ENCODE measurements at regions not wholly inside any gene's neighbourhood (a gene's known extent, or its start where the extent isn't known, plus 50 kb on each side); places are given as distances from the start of the nearest gene placed in this dataset.
"Not testable (repeated sequence)": the region's sequence is repeated elsewhere in the genome, so short reads cannot be mapped to it uniquely, and the experiment has no call there.

DNA sequence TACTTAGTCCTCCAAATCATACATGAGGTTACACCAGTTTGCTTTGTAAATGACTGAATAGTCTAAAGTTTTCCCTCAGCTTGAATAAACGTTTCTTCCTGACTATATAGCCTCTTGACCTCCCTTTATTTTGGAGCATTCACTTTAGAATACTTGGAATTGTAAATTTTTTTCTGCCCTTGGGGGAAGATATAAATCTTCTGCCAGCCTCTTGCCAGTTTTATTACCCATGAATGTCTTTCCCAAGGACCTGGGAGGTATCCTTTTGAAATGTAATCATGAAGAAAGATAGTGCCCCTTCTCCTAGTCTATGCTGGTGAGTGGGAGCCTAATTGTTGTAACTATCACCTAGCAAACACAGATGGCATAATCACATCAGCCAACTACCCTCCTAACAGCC lies 2033.9 kb upstream of the PCDH20 start:
- Histone ChIP-seq H3K4me2 (ENCODE audit: low read depth, low read length) (no peak overlapping the region), H4K20me1 (ENCODE audit: insufficient read depth, low read length) (no peaks in the 10 kb centered on the region), H3K9ac (ENCODE audit: low read length) (no peak overlapping the region), H3K27ac (ENCODE audit: low read length) (no peak overlapping the region), H3K9me2 (replicated peaks; ENCODE audit: insufficient read depth, low read length) (no peaks in the 10 kb centered on the region), H3K4me1 (ENCODE audit: low read length) (no peaks in the 10 kb centered on the region), H3F3A (ENCODE audit: insufficient read depth, low read length) (no peaks in the 10 kb centered on the region), H3K4me3 (ENCODE audit: low read length) (no peak overlapping the region), H2AFZ (ENCODE audit: low read length) (no peak overlapping the region), H3K36me3 (replicated peaks; ENCODE audit: insufficient read depth, low read length) (no peaks in the 10 kb centered on the region), H3K27me3 (replicated peaks; ENCODE audit: insufficient read depth, low read length) (no peaks in the 10 kb centered on the region), H3K79me2 (ENCODE audit: low read length) (no peaks in the 10 kb centered on the region), H3K9me3 (replicated peaks; ENCODE audit: insufficient read depth, low read length) (no peaks in the 10 kb centered on the region)
- TF ChIP-seq, protein P1, sequence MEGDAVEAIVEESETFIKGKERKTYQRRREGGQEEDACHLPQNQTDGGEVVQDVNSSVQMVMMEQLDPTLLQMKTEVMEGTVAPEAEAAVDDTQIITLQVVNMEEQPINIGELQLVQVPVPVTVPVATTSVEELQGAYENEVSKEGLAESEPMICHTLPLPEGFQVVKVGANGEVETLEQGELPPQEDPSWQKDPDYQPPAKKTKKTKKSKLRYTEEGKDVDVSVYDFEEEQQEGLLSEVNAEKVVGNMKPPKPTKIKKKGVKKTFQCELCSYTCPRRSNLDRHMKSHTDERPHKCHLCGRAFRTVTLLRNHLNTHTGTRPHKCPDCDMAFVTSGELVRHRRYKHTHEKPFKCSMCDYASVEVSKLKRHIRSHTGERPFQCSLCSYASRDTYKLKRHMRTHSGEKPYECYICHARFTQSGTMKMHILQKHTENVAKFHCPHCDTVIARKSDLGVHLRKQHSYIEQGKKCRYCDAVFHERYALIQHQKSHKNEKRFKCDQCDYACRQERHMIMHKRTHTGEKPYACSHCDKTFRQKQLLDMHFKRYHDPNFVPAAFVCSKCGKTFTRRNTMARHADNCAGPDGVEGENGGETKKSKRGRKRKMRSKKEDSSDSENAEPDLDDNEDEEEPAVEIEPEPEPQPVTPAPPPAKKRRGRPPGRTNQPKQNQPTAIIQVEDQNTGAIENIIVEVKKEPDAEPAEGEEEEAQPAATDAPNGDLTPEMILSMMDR (IDR thresholded peaks at IDR 0.05; ENCODE audit: low read length), result no peak
- TF ChIP-seq EZH2phosphoT487 (IDR thresholded peaks at IDR 0.05; ENCODE audit: low read length) (no peak), EZH2 (optimal IDR thresholded peaks at IDR 0.05; ENCODE audit: low read depth, low read length) (no peak)
- DNase-seq, result no peak

DNA sequence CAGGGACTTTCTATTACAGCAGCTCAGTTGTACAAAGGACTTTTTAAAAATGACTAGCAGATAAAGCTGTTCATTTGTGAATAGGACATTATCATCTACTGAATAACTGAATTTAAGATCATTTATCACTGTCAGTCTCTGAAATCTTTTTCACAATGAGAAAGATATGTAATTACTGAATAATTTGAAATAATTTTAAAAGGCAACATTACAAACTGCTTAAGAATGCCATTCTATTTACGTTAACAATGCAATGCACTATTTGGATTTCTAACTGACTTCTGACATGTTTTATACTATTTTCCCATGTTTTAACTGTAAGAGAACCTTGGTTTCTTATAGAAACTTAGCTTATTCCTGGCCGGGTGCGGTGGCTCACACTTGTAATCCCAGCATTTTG lies 2033.0 kb upstream of the PCDH20 start:
- no peak for DNase-seq
- no peak overlapping the region for H3K4me3 ChIP-seq (ENCODE audit: low read length)
- H3K9me2 ChIP-seq (replicated peaks; ENCODE audit: insufficient read depth, low read length), result no peaks in the 10 kb centered on the region
- no peak overlapping the region for H2AFZ ChIP-seq (ENCODE audit: low read length)
- TF ChIP-seq EZH2 (optimal IDR thresholded peaks at IDR 0.05; ENCODE audit: low read depth, low read length), result no peak
- TF ChIP-seq, protein P1 (IDR thresholded peaks at IDR 0.05; ENCODE audit: low read length), result no peak
- no peak for TF ChIP-seq EZH2phosphoT487 (IDR thresholded peaks at IDR 0.05; ENCODE audit: low read length)
- H3K79me2 ChIP-seq (ENCODE audit: low read length), result no peaks in the 10 kb centered on the region
- H3K4me2 ChIP-seq (ENCODE audit: low read depth, low read length), result no peak overlapping the region
- H3K27me3 ChIP-seq (replicated peaks; ENCODE audit: insufficient read depth, low read length), result no peaks in the 10 kb centered on the region
- H4K20me1 ChIP-seq (ENCODE audit: insufficient read depth, low read length), result no peaks in the 10 kb centered on the region
- no peaks in the 10 kb centered on the region for H3F3A ChIP-seq (ENCODE audit: insufficient read depth, low read length)
- no peaks in the 10 kb centered on the region for H3K36me3 ChIP-seq (replicated peaks; ENCODE audit: insufficient read depth, low read length)
- H3K4me1 ChIP-seq (ENCODE audit: low read length), result no peaks in the 10 kb centered on the region
- no peak overlapping the region for H3K9ac ChIP-seq (ENCODE audit: low read length)
- H3K9me3 ChIP-seq (replicated peaks; ENCODE audit: insufficient read depth, low read length), result no peaks in the 10 kb centered on the region
- H3K27ac ChIP-seq (ENCODE audit: low read length), result no peak overlapping the region

DNA sequence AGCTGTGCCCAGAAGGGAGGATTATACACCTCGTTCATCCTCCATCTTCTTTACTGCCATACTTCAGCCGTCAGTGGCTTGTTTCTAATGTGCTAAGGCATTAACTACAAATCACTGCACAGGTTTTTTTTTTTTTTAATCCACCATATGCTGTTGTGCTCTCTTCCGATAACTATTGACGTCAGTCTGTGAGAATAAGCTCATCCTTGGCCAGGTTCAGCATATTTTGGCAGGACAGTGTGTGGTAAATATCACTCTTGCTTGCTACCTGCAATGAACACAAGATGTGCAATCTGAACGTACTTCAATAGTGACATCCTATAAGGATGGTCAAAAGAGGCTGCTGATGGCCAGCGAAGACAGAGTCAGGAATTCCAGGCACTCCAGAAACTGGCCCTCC lies 2030.7 kb upstream of the PCDH20 start:
- Histone ChIP-seq H3K36me3 (replicated peaks; ENCODE audit: insufficient read depth, low read length) (no peaks in the 10 kb centered on the region), H3K79me2 (ENCODE audit: low read length) (no peaks in the 10 kb centered on the region), H4K20me1 (ENCODE audit: insufficient read depth, low read length) (no peaks in the 10 kb centered on the region), H3K4me3 (ENCODE audit: low read length) (no peak overlapping the region), H3K27ac (ENCODE audit: low read length) (no peak overlapping the region), H3K9me3 (replicated peaks; ENCODE audit: insufficient read depth, low read length) (no peaks in the 10 kb centered on the region), H3K27me3 (replicated peaks; ENCODE audit: insufficient read depth, low read length) (no peaks in the 10 kb centered on the region), H2AFZ (ENCODE audit: low read length) (no peak overlapping the region), H3F3A (ENCODE audit: insufficient read depth, low read length) (no peaks in the 10 kb centered on the region), H3K9ac (ENCODE audit: low read length) (no peak overlapping the region), H3K4me2 (ENCODE audit: low read depth, low read length) (no peak overlapping the region), H3K9me2 (replicated peaks; ENCODE audit: insufficient read depth, low read length) (no peaks in the 10 kb centered on the region), H3K4me1 (ENCODE audit: low read length) (no peaks in the 10 kb centered on the region)
- no peak for TF ChIP-seq EZH2phosphoT487 (IDR thresholded peaks at IDR 0.05; ENCODE audit: low read length)
- no peak for TF ChIP-seq EZH2 (optimal IDR thresholded peaks at IDR 0.05; ENCODE audit: low read depth, low read length)
- TF ChIP-seq, protein P1 (IDR thresholded peaks at IDR 0.05; ENCODE audit: low read length), result no peak
- no peak for DNase-seq

GRCh38 chr13:63444225-63444624 lies 2028.6 kb upstream of the PCDH20 start:
- not testable (repeated sequence) for H3K4me1 ChIP-seq (ENCODE audit: low read length); H2AFZ ChIP-seq (ENCODE audit: low read length); H3K36me3 ChIP-seq (replicated peaks; ENCODE audit: insufficient read depth, low read length); H3K4me3 ChIP-seq (ENCODE audit: low read length); DNase-seq; H3K9me3 ChIP-seq (replicated peaks; ENCODE audit: insufficient read depth, low read length); H3K27me3 ChIP-seq (replicated peaks; ENCODE audit: insufficient read depth, low read length); H3K9ac ChIP-seq (ENCODE audit: low read length); H3K9me2 ChIP-seq (replicated peaks; ENCODE audit: insufficient read depth, low read length); H3K27ac ChIP-seq (ENCODE audit: low read length); H3K4me2 ChIP-seq (ENCODE audit: low read depth, low read length); H3K79me2 ChIP-seq (ENCODE audit: low read length); H3F3A ChIP-seq (ENCODE audit: insufficient read depth, low read length); H4K20me1 ChIP-seq (ENCODE audit: insufficient read depth, low read length)

Measured in MM.1S (cell line).